Stimulated activated CD4-positive, alpha-beta T cell treated with anti-CD3 and anti-CD28 coated beads, Interleukin-12 subunit alpha, Interleukin-12 subunit beta, amount 100 ng/mL, for 48 hours (primary cell): ENCODE measurements at regions not wholly inside any gene's neighbourhood (a gene's known extent, or its start where the extent isn't known, plus 50 kb on each side); places are given as distances from the start of the nearest gene placed in this dataset.
"Not testable (repeated sequence)": the region's sequence is repeated elsewhere in the genome, so short reads cannot be mapped to it uniquely, and the experiment has no call there.

Experiments used
- DNase-seq, 3 donors: peaks; one replicate each; pipeline ENCODE4 v3.0.0-alpha.2; 2020; ENCODE audit warnings: low read depth in 2 of 3, low spot score in 1 of 3

- no peak for DNase-seq
Measured at GRCh38 chr11:91382946-91383345, 841.7 kb upstream of the FAT3 start.

GRCh38 chr11:91374794-91375193 is 849.8 kb upstream of the FAT3 start:
- no peak for DNase-seq

- no peak for DNase-seq
Measured at GRCh38 chr11:91373497-91373896, 851.1 kb upstream of the FAT3 start.

- DNase-seq: no peak
Measured at GRCh38 chr11:91366816-91367215, 857.8 kb upstream of the FAT3 start.

GRCh38 chr11:91365986-91366585 is 858.5 kb upstream of the FAT3 start:
- DNase-seq: no peak

GRCh38 chr11:91350931-91351330 is 873.7 kb upstream of the FAT3 start:
- DNase-seq: no peak

GRCh38 chr11:91326751-91327150 is 897.9 kb upstream of the FAT3 start:
- DNase-seq: no peak

GRCh38 chr11:91326280-91326679 is 898.3 kb upstream of the FAT3 start:
- DNase-seq: no peak

- DNase-seq: no peak
Measured at GRCh38 chr11:91314521-91314920, 910.1 kb upstream of the FAT3 start.

- no peak for DNase-seq
Measured at GRCh38 chr11:91312541-91312940, 912.1 kb upstream of the FAT3 start.

GRCh38 chr11:91310085-91310484 is 914.5 kb upstream of the FAT3 start:
- DNase-seq: no peak

- no peak for DNase-seq
Measured at GRCh38 chr11:91308069-91308468, 916.5 kb upstream of the FAT3 start.

GRCh38 chr11:91305402-91305801 is 919.2 kb upstream of the FAT3 start:
- no peak for DNase-seq

- DNase-seq: no peak
Measured at GRCh38 chr11:91303749-91304148, 920.9 kb upstream of the FAT3 start.

GRCh38 chr11:91299980-91300379 is 924.6 kb upstream of the FAT3 start:
- DNase-seq: no peak

GRCh38 chr11:91296629-91297028 is 928.0 kb upstream of the FAT3 start:
- no peak for DNase-seq

GRCh38 chr11:91295591-91295990 is 929.0 kb upstream of the FAT3 start:
- DNase-seq: no peak

GRCh38 chr11:91293119-91293518 is 931.5 kb upstream of the FAT3 start:
- no peak for DNase-seq

GRCh38 chr11:91272089-91272488 is 952.5 kb upstream of the FAT3 start:
- no peak for DNase-seq

GRCh38 chr11:91268512-91269295 is 955.9 kb upstream of the FAT3 start:
- not testable (repeated sequence) for DNase-seq

- no peak for DNase-seq
Measured at GRCh38 chr11:91265946-91266345, 958.7 kb upstream of the FAT3 start.

GRCh38 chr11:91264481-91264880 is 960.1 kb upstream of the FAT3 start:
- DNase-seq: no peak
